Urinary bladder (tissue), 3 donors: ENCODE measurements at regions not wholly inside any gene's neighbourhood (a gene's known extent, or its start where the extent isn't known, plus 50 kb on each side); places are given as distances from the start of the nearest gene placed in this dataset.

Experiments used
- DNase-seq: peaks from one replicate; pipeline ENCODE4 v3.0.0-alpha.2; 2015; ENCODE audit errors: extremely low spot score
- H3K27ac ChIP-seq: one replicate; pipeline ENCODE4 v1.5.1; 2013; ENCODE audit warnings: low read depth, mild to moderate bottlenecking, moderate library complexity
- H3K36me3 ChIP-seq: one replicate; pipeline ENCODE4 v1.6.1; 2013; ENCODE audit warnings: mild to moderate bottlenecking, moderate library complexity; ENCODE audit not compliant: insufficient read depth
- H3K4me1 ChIP-seq: one replicate; pipeline ENCODE4 v1.6.1; 2013; ENCODE audit warnings: mild to moderate bottlenecking, moderate library complexity; ENCODE audit not compliant: insufficient read depth
- H3K4me3 ChIP-seq: one replicate; pipeline ENCODE4 v1.5.1; 2013; ENCODE audit warnings: low read depth, low read length
- WGBS: extraction: QIAGEN DNeasy Blood & Tissue Kit; methylation state at CpG from one replicate; pipeline ENCODE4 v1.1.7; 2013; 5-methylcytosine and 5-hydroxymethylcytosine counted together
- donor health status: healthy with polysubstance abuse.
- donor health status: healthy.

GRCh38 chr14:99050309-99050708 lies 221.7 kb downstream of the BCL11B start:
- H3K27ac ChIP-seq, result no peak overlapping the region
- 61% methylated on average over 1 of the region's 1 CpG for WGBS
- no peak for DNase-seq
- no peaks in the 10 kb centered on the region for H3K4me1 ChIP-seq
- no peaks in the 10 kb centered on the region for H3K36me3 ChIP-seq
- H3K4me3 ChIP-seq, result no peak overlapping the region

- Histone ChIP-seq H3K27ac (no peak overlapping the region), H3K4me3 (no peak overlapping the region), H3K36me3 (no peaks in the 10 kb centered on the region), H3K4me1 (no peaks in the 10 kb centered on the region)
- DNase-seq, result no peak
- WGBS, result 86% methylated on average over 2 of the region's 2 CpGs
Observed at GRCh38 chr14:99052467-99052866, 219.5 kb downstream of the BCL11B start.

- Histone ChIP-seq H3K36me3 (no peaks in the 10 kb centered on the region), H3K4me1 (no peaks in the 10 kb centered on the region), H3K4me3 (no peak overlapping the region), H3K27ac (no peak overlapping the region)
- no peak for DNase-seq
- 57% methylated on average over 4 of the region's 4 CpGs for WGBS
Observed at GRCh38 chr14:99055019-99055418, 217.0 kb downstream of the BCL11B start.

GRCh38 chr14:99055816-99056215 lies 216.2 kb downstream of the BCL11B start:
- Histone ChIP-seq H3K4me3 (no peak overlapping the region), H3K36me3 (no peaks in the 10 kb centered on the region), H3K4me1 (no peaks in the 10 kb centered on the region), H3K27ac (no peak overlapping the region)
- no peak for DNase-seq
- 74% methylated on average over 6 of the region's 6 CpGs for WGBS

GRCh38 chr14:99057576-99058083 lies 214.4 kb downstream of the BCL11B start:
- DNase-seq, result no peak
- no peaks in the 10 kb centered on the region for H3K4me1 ChIP-seq
- no peak overlapping the region for H3K27ac ChIP-seq
- 87% methylated on average over 5 of the region's 5 CpGs for WGBS
- no peak overlapping the region for H3K4me3 ChIP-seq
- no peaks in the 10 kb centered on the region for H3K36me3 ChIP-seq

GRCh38 chr14:99058542-99058941 lies 213.5 kb downstream of the BCL11B start:
- Histone ChIP-seq H3K4me3 (no peak overlapping the region), H3K27ac (no peak overlapping the region), H3K4me1 (no peaks in the 10 kb centered on the region), H3K36me3 (no peaks in the 10 kb centered on the region)
- WGBS, result 91% methylated on average over 8 of the region's 8 CpGs
- DNase-seq, result no peak

- no peaks in the 10 kb centered on the region for H3K4me1 ChIP-seq
- no peak overlapping the region for H3K27ac ChIP-seq
- WGBS, result 67% methylated on average over 10 of the region's 10 CpGs
- H3K4me3 ChIP-seq, result no peak overlapping the region
- DNase-seq, result no peak
- H3K36me3 ChIP-seq, result no peaks in the 10 kb centered on the region
Observed at GRCh38 chr14:99062216-99062615, 209.8 kb downstream of the BCL11B start.

GRCh38 chr14:99062772-99063418 lies 209.1 kb downstream of the BCL11B start:
- Histone ChIP-seq H3K4me3 (no peak overlapping the region), H3K36me3 (no peaks in the 10 kb centered on the region), H3K27ac (no peak overlapping the region), H3K4me1 (no peaks in the 10 kb centered on the region)
- 81% methylated on average over 18 of the region's 18 CpGs for WGBS
- no peak for DNase-seq

- Histone ChIP-seq H3K36me3 (no peaks in the 10 kb centered on the region), H3K4me3 (no peak overlapping the region), H3K27ac (no peak overlapping the region), H3K4me1 (no peaks in the 10 kb centered on the region)
- DNase-seq, result no peak
- WGBS, result 81% methylated on average over 10 of the region's 10 CpGs
Observed at GRCh38 chr14:99063620-99064225, 208.3 kb downstream of the BCL11B start.

GRCh38 chr14:99064262-99064954 lies 207.6 kb downstream of the BCL11B start:
- no peak for DNase-seq
- no peak overlapping the region for H3K27ac ChIP-seq
- H3K36me3 ChIP-seq, result no peaks in the 10 kb centered on the region
- no peak overlapping the region for H3K4me3 ChIP-seq
- WGBS, result 72% methylated on average over 9 of the region's 9 CpGs
- no peaks in the 10 kb centered on the region for H3K4me1 ChIP-seq

- H3K4me1 ChIP-seq, result no peaks in the 10 kb centered on the region
- H3K36me3 ChIP-seq, result no peaks in the 10 kb centered on the region
- no peak overlapping the region for H3K27ac ChIP-seq
- WGBS, result 69% methylated on average over 3 of the region's 3 CpGs
- DNase-seq, result no peak
- no peak overlapping the region for H3K4me3 ChIP-seq
Observed at GRCh38 chr14:99065551-99065950, 206.4 kb downstream of the BCL11B start.

- DNase-seq, result no peak
- Histone ChIP-seq H3K4me1 (no peaks in the 10 kb centered on the region), H3K27ac (no peak overlapping the region), H3K4me3 (no peak overlapping the region), H3K36me3 (no peaks in the 10 kb centered on the region)
- WGBS, result 91% methylated on average over 23 of the region's 23 CpGs
Observed at GRCh38 chr14:99066378-99066777, 205.6 kb downstream of the BCL11B start.

- WGBS, result 86% methylated on average over 2 of the region's 2 CpGs
- Histone ChIP-seq H3K27ac (no peak overlapping the region), H3K36me3 (no peaks in the 10 kb centered on the region), H3K4me1 (no peaks in the 10 kb centered on the region), H3K4me3 (no peak overlapping the region)
- DNase-seq, result no peak
Observed at GRCh38 chr14:99067141-99067920, 204.7 kb downstream of the BCL11B start.
